ENCODE measurements at regions not wholly inside any gene's neighbourhood (a gene's known extent, or its start where the extent isn't known, plus 50 kb on each side); places are given as distances from the start of the nearest gene placed in this dataset.

- Mint-ChIP-seq H3K9me3 (no peaks in the 10 kb centered on the region), H3K36me3 (ENCODE audit: low read depth) (no peaks in the 10 kb centered on the region), H3K27me3 (ENCODE audit: insufficient read depth, low read depth, poor library complexity) (peaks cover 2% of the 10 kb centered on the region), H3K27ac (no peak overlapping the region), H3K4me1 (no peaks in the 10 kb centered on the region), H3K4me3 (no peak overlapping the region)
- H3K9me2 ChIP-seq (ENCODE audit: insufficient read depth) = no peaks in the 10 kb centered on the region
- H3K27ac ChIP-seq (ENCODE audit: low read depth) = no peak overlapping the region
- no peaks in the 10 kb centered on the region for H3K36me3 ChIP-seq (ENCODE audit: insufficient read depth)
- DNase-seq (ENCODE audit: low spot score) = no peak
- no peaks in the 10 kb centered on the region for H3K27me3 ChIP-seq (ENCODE audit: insufficient read depth)
- TF ChIP-seq REST (IDR thresholded peaks at IDR 0.05; ENCODE audit: unreplicated experiment) (no peak), ZNF462 (CRISPR knock-in tag; IDR thresholded peaks at IDR 0.05) (no peak), ETS1 (IDR thresholded peaks at IDR 0.05) (no peak), NANOG (IDR thresholded peaks at IDR 0.05; ENCODE audit: borderline replicate concordance) (no peak), CTCF (conservative IDR thresholded peaks at IDR 0.05; ENCODE audit: low read depth in 2 of 2) (no peak), ZNF331 (CRISPR knock-in tag; IDR thresholded peaks at IDR 0.05; ENCODE audit: low read depth) (no peak), EZH2phosphoT487 (IDR thresholded peaks at IDR 0.05; ENCODE audit: unreplicated experiment) (no peak), STAT1 (IDR thresholded peaks at IDR 0.05; ENCODE audit: unreplicated experiment) (no peak), EZH2 (IDR thresholded peaks at IDR 0.05; ENCODE audit: low read depth, unreplicated experiment) (no peak), ZNF114 (CRISPR knock-in tag; IDR thresholded peaks at IDR 0.05) (no peak)
- no peaks in the 10 kb centered on the region for H3K4me1 ChIP-seq (ENCODE audit: insufficient read depth)
- H2AFZ ChIP-seq = no peak overlapping the region
- H4K20me1 ChIP-seq (replicated peaks; ENCODE audit: insufficient read depth) = no peaks in the 10 kb centered on the region
- H3K4me3 ChIP-seq = no peak overlapping the region
- H3K79me2 ChIP-seq (replicated peaks; ENCODE audit: insufficient read depth) = no peaks in the 10 kb centered on the region
- no peak for ATAC-seq
- H3K4me2 ChIP-seq = no peak overlapping the region
- no peaks in the 10 kb centered on the region for H3F3A ChIP-seq (replicated peaks; ENCODE audit: low read depth)
Measured at GRCh38 chr3:25032344-25032743, 395.7 kb upstream of the RARB start.
